Tibial nerve (tissue), 4 donors: ENCODE measurements at regions not wholly inside any gene's neighbourhood (a gene's known extent, or its start where the extent isn't known, plus 50 kb on each side); places are given as distances from the start of the nearest gene placed in this dataset.

ENCODE experiments used
- DNase-seq, 2 donors: peaks; one replicate each; pipeline ENCODE4 v3.0.0-alpha.2; 2019; ENCODE audit warnings: low spot score in 2 of 2
- H3K27ac ChIP-seq, 4 donors: fragments of 200-600 bp; sonication (generic) in 3 of 4; one replicate each; pipeline ENCODE4 v1.5.1; 2017 to 2019; ENCODE audit warnings: mild to moderate bottlenecking in 1 of 4
- H3K27me3 ChIP-seq, 2 donors: fragments of 200-600 bp; sonication (generic) in 1 of 2; one replicate each; pipeline versions ENCODE4 v1.5.1 to v1.6.0; 2017 to 2019
- H3K36me3 ChIP-seq, 3 donors: fragments of 200-600 bp; sonication (generic); one replicate each; pipeline ENCODE4 v1.5.1; 2018 to 2019
- H3K4me1 ChIP-seq, 4 donors: fragments of 200-600 bp; sonication (generic) in 3 of 4; one replicate each; pipeline ENCODE4 v1.5.1; 2017 to 2019
- H3K4me3 ChIP-seq, 4 donors: fragments of 200-600 bp; sonication (generic) in 3 of 4; one replicate each; pipeline ENCODE4 v1.5.1; 2017 to 2019; ENCODE audit warnings: mild to moderate bottlenecking in 1 of 4, moderate library complexity in 1 of 4
- H3K9me3 ChIP-seq, 4 donors: fragments of 200-600 bp; sonication (generic) in 3 of 4; one replicate each; pipeline ENCODE4 v1.5.1; 2017 to 2019
- CTCF ChIP-seq, 5 experiments: fragments of 200-600 bp in 3 of 5; fragments of 450-650 bp in 2 of 5; sonication (generic) in 3 of 5; IDR thresholded peaks; one replicate each; pipeline ENCODE4 v1.5.1; 2016 to 2019; ENCODE audit warnings: antibody characterized with exemption in 5 of 5, mild to moderate bottlenecking in 3 of 5, moderate library complexity in 2 of 5
- EP300 ChIP-seq, 2 donors: sonication (generic); formaldehyde crosslinking; IDR thresholded peaks; one replicate each; pipeline ENCODE4 v1.6.1; 2017; ENCODE audit warnings: antibody characterized with exemption in 2 of 2, mild to moderate bottlenecking in 1 of 2
- POLR2A ChIP-seq, 2 donors: fragments of 450-650 bp; IDR thresholded peaks; one replicate each; pipeline ENCODE4 v1.6.1; 2017; ENCODE audit warnings: antibody characterized with exemption in 2 of 2, mild to moderate bottlenecking in 2 of 2, moderate library complexity in 2 of 2
- WGBS, 2 donors: methylation state at CpG; one replicate each; pipeline ENCODE4 v1.1.5; 2018; 5-methylcytosine and 5-hydroxymethylcytosine counted together

DNA sequence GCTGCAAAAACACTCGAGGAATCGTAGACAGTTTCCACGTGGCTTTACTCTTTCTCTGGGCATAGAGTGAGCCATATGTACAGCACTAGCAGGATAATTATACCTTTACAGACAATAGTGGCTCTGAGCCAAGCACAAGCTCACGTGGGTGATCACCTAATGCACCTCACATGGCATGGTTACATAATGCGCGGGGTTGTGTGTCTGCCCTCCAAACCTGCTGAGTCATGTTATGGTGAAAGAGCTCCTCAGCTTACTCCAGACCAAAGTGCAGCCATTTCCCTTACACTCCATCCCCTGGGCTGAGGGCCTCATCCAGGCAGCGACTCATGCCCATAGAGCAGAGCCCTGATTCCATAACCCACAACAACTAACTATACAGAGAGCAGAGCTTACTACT, 1458.4 kb upstream of the CADM2 start:
- H3K27me3 ChIP-seq = no peaks in the 10 kb centered on the region
- no peak for TF ChIP-seq POLR2A (IDR thresholded peaks at IDR 0.05)
- no peak for TF ChIP-seq EP300 (IDR thresholded peaks at IDR 0.05)
- no peak for TF ChIP-seq CTCF (IDR thresholded peaks at IDR 0.05)
- no peak for DNase-seq
- H3K27ac ChIP-seq = no peak overlapping the region
- no peaks in the 10 kb centered on the region for H3K4me1 ChIP-seq
- H3K4me3 ChIP-seq = no peak overlapping the region
- H3K9me3 ChIP-seq = no peaks in the 10 kb centered on the region
- H3K36me3 ChIP-seq = no peaks in the 10 kb centered on the region
- 83 to 94% methylated on average over 7 of the region's 7 CpGs for WGBS, 2 donors

DNA sequence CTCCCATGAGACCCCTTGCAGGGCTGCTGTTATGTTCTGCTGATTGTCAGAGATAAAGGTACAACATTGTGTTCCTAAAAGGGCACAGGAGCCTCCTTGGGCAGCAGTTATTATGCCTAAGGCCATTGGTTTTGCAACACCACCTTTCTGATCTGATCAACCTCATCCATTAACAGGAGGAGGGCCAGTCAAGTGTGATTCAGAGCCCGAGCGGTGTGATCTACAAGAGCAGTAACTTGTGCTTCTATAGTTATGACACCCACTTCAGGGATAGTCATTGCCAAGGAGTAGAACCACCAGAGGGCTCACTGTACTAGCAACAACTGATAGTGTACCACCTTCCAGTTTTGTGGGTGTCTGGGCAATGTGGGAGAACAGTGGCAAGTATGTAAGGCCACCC, 1457.9 kb upstream of the CADM2 start:
- 41 to 72% methylated on average over 2 of the region's 2 CpGs for WGBS, 2 donors
- no peak overlapping the region for H3K27ac ChIP-seq
- H3K9me3 ChIP-seq = peaks cover 0 to 1% (median 0%) of the 10 kb centered on the region in 4 donors
- no peak overlapping the region for H3K4me3 ChIP-seq
- TF ChIP-seq CTCF (IDR thresholded peaks at IDR 0.05) = no peak
- no peak for TF ChIP-seq POLR2A (IDR thresholded peaks at IDR 0.05)
- TF ChIP-seq EP300 (IDR thresholded peaks at IDR 0.05) = no peak
- no peaks in the 10 kb centered on the region for H3K27me3 ChIP-seq
- no peak for DNase-seq
- H3K36me3 ChIP-seq = no peaks in the 10 kb centered on the region
- H3K4me1 ChIP-seq = no peaks in the 10 kb centered on the region

GRCh38 chr3:83513051-83513450, 1445.7 kb upstream of the CADM2 start:
- H3K4me3 ChIP-seq = no peak overlapping the region
- 47 to 75% methylated on average over 2 of the region's 2 CpGs for WGBS, 2 donors

GRCh38 chr3:83513677-83514076, 1445.1 kb upstream of the CADM2 start:
- WGBS, 2 donors = 58% methylated on average over 3 of the region's 3 CpGs
- Histone ChIP-seq H3K4me3 (no peak overlapping the region), H3K4me1 (no peaks in the 10 kb centered on the region), H3K36me3 (no peaks in the 10 kb centered on the region), H3K9me3 (no peaks in the 10 kb centered on the region), H3K27me3 (no peaks in the 10 kb centered on the region), H3K27ac (no peak overlapping the region)
- DNase-seq = no peak
- TF ChIP-seq POLR2A (IDR thresholded peaks at IDR 0.05) (no peak), EP300 (IDR thresholded peaks at IDR 0.05) (no peak), CTCF (IDR thresholded peaks at IDR 0.05) (no peak)

More at GRCh38 chr3:83513051-83513450, 1445.7 kb upstream of the CADM2 start:
- Histone ChIP-seq H3K27ac (no peak overlapping the region), H3K36me3 (no peaks in the 10 kb centered on the region), H3K9me3 (no peaks in the 10 kb centered on the region), H3K4me1 (no peaks in the 10 kb centered on the region), H3K27me3 (no peaks in the 10 kb centered on the region)
- no peak for DNase-seq
- TF ChIP-seq CTCF (IDR thresholded peaks at IDR 0.05) (no peak), POLR2A (IDR thresholded peaks at IDR 0.05) (no peak), EP300 (IDR thresholded peaks at IDR 0.05) (no peak)

DNA sequence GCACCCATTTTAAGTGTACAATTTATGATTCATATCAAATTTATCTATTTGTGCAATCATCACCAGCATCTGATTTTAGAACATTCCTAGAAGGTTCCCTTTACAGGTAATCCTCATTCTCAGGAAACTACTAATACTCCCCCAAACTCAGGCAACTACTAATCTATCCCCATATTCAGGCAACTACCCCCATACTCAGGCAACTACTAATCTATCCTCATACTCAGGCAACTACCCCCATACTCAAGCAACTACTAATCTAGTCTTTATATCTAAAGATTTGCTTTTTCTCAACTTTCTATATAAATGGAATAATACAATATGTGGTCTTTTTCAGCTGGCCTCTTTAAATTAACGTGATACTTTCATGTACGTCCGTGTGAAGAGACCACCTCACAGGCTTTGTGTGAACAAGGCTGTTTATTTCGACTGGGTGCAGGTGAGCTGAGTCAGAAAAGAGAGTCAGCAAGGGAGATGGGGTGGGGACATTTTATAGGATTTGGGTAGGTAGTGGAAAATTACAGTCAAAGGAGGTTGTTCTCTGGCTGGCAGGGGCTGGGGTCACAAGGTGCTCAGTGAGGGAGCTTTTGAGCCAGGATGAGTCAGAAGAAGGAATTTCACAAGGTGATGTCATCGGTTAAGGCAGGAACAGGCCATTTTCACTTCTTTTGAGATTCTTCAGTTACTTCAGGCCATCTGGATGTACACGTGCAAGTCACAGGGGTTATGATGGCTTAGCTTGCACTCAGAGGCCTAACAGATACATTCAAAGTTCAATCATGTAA, 1444.5 kb upstream of the CADM2 start:
- Histone ChIP-seq H3K4me1 (no peaks in the 10 kb centered on the region), H3K27me3 (no peaks in the 10 kb centered on the region), H3K9me3 (no peaks in the 10 kb centered on the region), H3K4me3 (no peak overlapping the region), H3K27ac (no peak overlapping the region), H3K36me3 (no peaks in the 10 kb centered on the region)
- 88% methylated on average over 6 of the region's 6 CpGs for WGBS, 2 donors
- no peak for DNase-seq
- no peak for TF ChIP-seq EP300 (IDR thresholded peaks at IDR 0.05)
- TF ChIP-seq CTCF (IDR thresholded peaks at IDR 0.05) = no peak
- TF ChIP-seq POLR2A (IDR thresholded peaks at IDR 0.05) = no peak
